Thoracic aorta (tissue), 2 donors: ENCODE measurements at regions not wholly inside any gene's neighbourhood (a gene's known extent, or its start where the extent isn't known, plus 50 kb on each side); places are given as distances from the start of the nearest gene placed in this dataset.

Experiments
- ATAC-seq: fragments of 150-250 bp; one replicate; pipeline ENCODE4 v1.8.0; 2017; ENCODE audit warnings: low read depth; ENCODE audit not compliant: insufficient number of reproducible peaks, low FRiP score
- DNase-seq: peaks from one replicate; pipeline ENCODE4 v3.0.0-alpha.2; 2020; ENCODE audit warnings: low spot score
- H3K27ac ChIP-seq, 2 donors: fragments of 200-600 bp; sonication (generic); 1 replicate in 1 of 2; 2 replicates in 1 of 2; pipeline ENCODE4 v1.5.1; 2016; ENCODE audit warnings: mild to moderate bottlenecking in 2 of 2, moderate library complexity in 2 of 2
- H3K27me3 ChIP-seq: fragments of 200-600 bp; sonication (generic); replicated peaks from 2 replicates; pipeline ENCODE4 v1.6.0; 2016; ENCODE audit warnings: mild to moderate bottlenecking; ENCODE audit not compliant: insufficient read depth
- H3K36me3 ChIP-seq: fragments of 200-600 bp; sonication (generic); one replicate; pipeline ENCODE4 v1.5.1; 2016
- H3K4me1 ChIP-seq, 2 donors: fragments of 200-600 bp; sonication (generic); 1 replicate in 1 of 2; 2 replicates in 1 of 2; pipeline versions ENCODE4 v1.5.1 to v1.6.0; 2016; ENCODE audit warnings: low read depth in 2 of 2, mild to moderate bottlenecking in 1 of 2; ENCODE audit not compliant: control insufficient read depth in 1 of 2
- H3K4me3 ChIP-seq: fragments of 200-600 bp; sonication (generic); 2 replicates; pipeline ENCODE4 v1.5.1; 2016; ENCODE audit warnings: mild to moderate bottlenecking
- H3K9me3 ChIP-seq: fragments of 200-600 bp; sonication (generic); 2 replicates; pipeline ENCODE4 v1.5.1; 2016
- CTCF ChIP-seq: fragments of 200-600 bp; sonication (generic); IDR thresholded peaks from one replicate; pipeline ENCODE4 v1.5.1; 2019; ENCODE audit warnings: antibody characterized with exemption

- Histone ChIP-seq H3K27me3 (no peaks in the 10 kb centered on the region), H3K9me3 (peaks cover 8% of the 10 kb centered on the region), H3K4me1 (no peaks in the 10 kb centered on the region), H3K4me3 (no peak overlapping the region), H3K27ac (no peak overlapping the region), H3K36me3 (no peaks in the 10 kb centered on the region)
- TF ChIP-seq CTCF: no peak
- ATAC-seq (no peak), DNase-seq (no peak)
Observed at GRCh38 chr5:32880796-32881195, 169.7 kb downstream of the NPR3 start.

DNA sequence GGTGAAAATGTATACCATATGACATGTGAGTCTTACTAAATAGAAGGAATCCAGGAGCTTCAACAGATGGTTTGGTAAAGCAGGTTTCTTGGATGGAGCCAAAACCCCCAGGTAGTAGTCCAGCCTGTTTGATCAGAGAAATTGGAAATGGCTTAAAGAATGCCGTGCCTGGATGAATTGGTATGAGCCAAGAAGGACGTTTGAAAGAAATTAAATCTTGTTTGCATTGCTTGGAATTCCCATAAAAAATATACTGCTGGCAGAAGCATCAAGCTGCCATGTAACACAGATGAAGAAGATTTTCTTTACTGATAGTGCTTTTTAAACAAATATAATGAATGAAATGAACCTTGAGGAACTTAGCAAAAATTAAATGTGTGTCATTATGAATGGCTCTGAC, 176.3 kb downstream of the NPR3 start:
- DNase-seq (no peak), ATAC-seq (no peak)
- Histone ChIP-seq H3K9me3 (peaks cover 8% of the 10 kb centered on the region), H3K4me3 (no peak overlapping the region), H3K4me1 (no peaks in the 10 kb centered on the region), H3K36me3 (no peaks in the 10 kb centered on the region), H3K27me3 (no peaks in the 10 kb centered on the region), H3K27ac (no peak overlapping the region)
- TF ChIP-seq CTCF: no peak

GRCh38 chr5:32889078-32889477, 178.0 kb downstream of the NPR3 start:
- ATAC-seq (no peak), DNase-seq (no peak)
- peaks cover under 1% of the 10 kb centered on the region for H3K9me3 ChIP-seq
- no peak for TF ChIP-seq CTCF
- no peaks in the 10 kb centered on the region for H3K4me1 ChIP-seq
- H3K27ac ChIP-seq: no peak overlapping the region
- H3K36me3 ChIP-seq: no peaks in the 10 kb centered on the region
- no peak overlapping the region for H3K4me3 ChIP-seq
- H3K27me3 ChIP-seq: no peaks in the 10 kb centered on the region

- Histone ChIP-seq H3K4me1 (no peaks in the 10 kb centered on the region), H3K27me3 (no peaks in the 10 kb centered on the region), H3K27ac (no peak overlapping the region), H3K4me3 (no peak overlapping the region), H3K9me3 (no peaks in the 10 kb centered on the region), H3K36me3 (no peaks in the 10 kb centered on the region)
- no peak for DNase-seq
- TF ChIP-seq CTCF: no peak
- ATAC-seq: no peak
Observed at GRCh38 chr5:32903613-32904012, 192.5 kb downstream of the NPR3 start.

GRCh38 chr5:32908641-32909040, 197.5 kb downstream of the NPR3 start:
- TF ChIP-seq CTCF: no peak
- Histone ChIP-seq H3K27me3 (no peaks in the 10 kb centered on the region), H3K4me1 (no peaks in the 10 kb centered on the region), H3K36me3 (no peaks in the 10 kb centered on the region), H3K27ac (no peak overlapping the region), H3K4me3 (no peak overlapping the region), H3K9me3 (no peaks in the 10 kb centered on the region)
- no peak for ATAC-seq
- no peak for DNase-seq
